GM13976 (cell line): ENCODE measurements at regions not wholly inside any gene's neighbourhood (a gene's known extent, or its start where the extent isn't known, plus 50 kb on each side); places are given as distances from the start of the nearest gene placed in this dataset.
"Not testable (repeated sequence)": the region's sequence is repeated elsewhere in the genome, so short reads cannot be mapped to it uniquely, and the experiment has no call there.

ENCODE experiments used
- DNase-seq: peaks from one replicate; pipeline ENCODE4 v3.0.0; 2012; ENCODE audit warnings: low spot score
- CTCF ChIP-seq: IDR thresholded peaks from 2 replicates; pipeline ENCODE4 v1.5.1; 2012; ENCODE audit warnings: borderline replicate concordance, mild to moderate bottlenecking; ENCODE audit not compliant: insufficient read depth; ENCODE audit errors: extremely low read depth, missing control alignments, control extremely low read depth
- in situ Hi-C: fragments of 300-500 bp; cut with MboI; formaldehyde crosslinking; loops from one replicate; pipeline ENCODE4 v1.12.0; 2022; ENCODE audit warnings: low sequenced_read_pairs, mixed read lengths, inconsistent platforms; ENCODE audit not compliant: unreplicated experiment

- DNase-seq, result no peak
- no peak for TF ChIP-seq CTCF
- in situ Hi-C loops, result no loop called here
Observed at GRCh38 chr13:80881034-80881433, 540.1 kb upstream of the SPRY2 start.

- in situ Hi-C loops, result no loop called here
- no peak for DNase-seq
- TF ChIP-seq CTCF, result no peak
Observed at GRCh38 chr13:80877944-80878241, 537.0 kb upstream of the SPRY2 start.

GRCh38 chr13:80877209-80877943, 536.5 kb upstream of the SPRY2 start:
- no peak for DNase-seq
- no peak for TF ChIP-seq CTCF
- in situ Hi-C loops, result no loop called here

GRCh38 chr13:80873589-80873988, 532.7 kb upstream of the SPRY2 start:
- in situ Hi-C loops, result no loop called here
- peak; percentile 23 for DNase-seq
- TF ChIP-seq CTCF, result no peak

GRCh38 chr13:80871971-80872370, 531.0 kb upstream of the SPRY2 start:
- DNase-seq, in situ Hi-C loops: not testable (repeated sequence)

GRCh38 chr13:80871481-80871880, 530.6 kb upstream of the SPRY2 start:
- no peak for DNase-seq
- in situ Hi-C loops, result no loop called here
- TF ChIP-seq CTCF, result no peak

GRCh38 chr13:80870186-80870585, 529.3 kb upstream of the SPRY2 start:
- in situ Hi-C loops, result no loop called here
- TF ChIP-seq CTCF, result no peak
- no peak for DNase-seq
